HCT116 (cell line): ENCODE measurements at regions not wholly inside any gene's neighbourhood (a gene's known extent, or its start where the extent isn't known, plus 50 kb on each side); places are given as distances from the start of the nearest gene placed in this dataset.

Experiments
- ATAC-seq: fragments of 200-7000 bp; cut with Tn5 transposase; 2 replicates; pipeline ENCODE4 v1.9.1; 2020; ENCODE audit warnings: mild to moderate bottlenecking, moderate library complexity
- BruUV-seq: library from RNA; stranded (reverse); fragments of 400-500 nt; replicated peaks from 2 replicates; lab custom pipeline; 2021; lab: Mats Ljungman, UMichigan
- CTCF ChIA-PET: fragments of 300-600 bp; sonication (Branson Sonifier 250); formaldehyde crosslinking; loops from one replicate; lab custom pipeline; 2021; ENCODE audit warnings: antibody characterized with exemption; lab: Charles Lee
- POLR2A ChIA-PET: fragments of 300-600, 350-600 bp; sonication (Branson Sonifier 250); formaldehyde crosslinking; loops from one replicate; lab custom pipeline; 2021; ENCODE audit warnings: antibody characterized with exemption; lab: Charles Lee
- RAD21 ChIA-PET, 2 experiments: fragments of 300-600 bp; sonication (Branson Sonifier 250); formaldehyde crosslinking; loops; one replicate each; lab custom pipeline; 2023; ENCODE audit warnings: low total read pairs in 2 of 2; ENCODE audit not compliant: uncharacterized antibody in 2 of 2, unreplicated experiment in 2 of 2, low non-redundant PET in 1 of 2; lab: Charles Lee
- DNase-seq: peaks from one replicate; pipeline ENCODE4 v3.0.0-alpha.2; 2010; ENCODE audit warnings: low read depth, low spot score
- H2AFZ ChIP-seq: fragments of 200-600 bp; shearing (Covaris generic), sonication (generic); 2 replicates; pipeline ENCODE4 v1.6.1; 2017; ENCODE audit warnings: low read depth, mixed run types, mixed read lengths, antibody characterized with exemption, low read length; ENCODE audit not compliant: poor library complexity, severe bottlenecking
- H3K27ac ChIP-seq: 2 replicates; pipeline ENCODE4 v1.5.1; 2012; ENCODE audit warnings: low read depth, low read length
- H3K27me3 ChIP-seq: fragments of 200-600 bp; sonication (generic); 2 replicates; pipeline ENCODE4 v1.6.1; 2016; ENCODE audit warnings: mixed run types, low read length, mixed read lengths; ENCODE audit not compliant: insufficient read depth
- H3K36me3 ChIP-seq, 2 experiments: fragments of 200-500 bp in 1 of 2; fragments of 200-600 bp in 1 of 2; sonication (Bioruptor generic) in 1 of 2; sonication (generic) in 1 of 2; 2 replicates each; pipeline versions ENCODE4 v1.5.1 to v1.6.1; 2014 to 2016; ENCODE audit warnings: low read length in 2 of 2, inconsistent platforms in 1 of 2, mixed read lengths in 1 of 2, mixed run types in 1 of 2; ENCODE audit not compliant: insufficient read depth in 2 of 2, control insufficient read depth in 1 of 2
- H3K4me1 ChIP-seq, 2 experiments: fragments of 200-600 bp in 1 of 2; sonication (generic) in 1 of 2; 2 replicates each; pipeline versions ENCODE4 v1.5.1 to v1.6.1; 2012 to 2017; ENCODE audit warnings: low read length in 2 of 2, inconsistent platforms in 1 of 2, mild to moderate bottlenecking in 1 of 2, mixed read lengths in 1 of 2, mixed run types in 1 of 2, moderate library complexity in 1 of 2; ENCODE audit not compliant: insufficient read depth in 2 of 2, control insufficient read depth in 1 of 2
- H3K4me2 ChIP-seq: fragments of 200-600 bp; sonication (generic); 2 replicates; pipeline ENCODE4 v1.6.1; 2017; ENCODE audit warnings: mixed run types, low read length, mixed read lengths
- H3K4me3 ChIP-seq, 2 experiments: fragments of 200-600 bp in 1 of 2; sonication (generic) in 1 of 2; replicated peaks in 1 of 2; 2 replicates each; pipeline ENCODE4 v1.5.1; 2011 to 2016; ENCODE audit warnings: low read length in 2 of 2, control low read depth in 1 of 2, low read depth in 1 of 2, mild to moderate bottlenecking in 1 of 2, mixed read lengths in 1 of 2, mixed run types in 1 of 2
- H3K79me2 ChIP-seq: fragments of 200-600 bp; sonication (generic); 2 replicates; pipeline ENCODE4 v1.6.1; 2017; ENCODE audit warnings: mild to moderate bottlenecking, mixed run types, low read length, moderate library complexity, mixed read lengths; ENCODE audit not compliant: insufficient read depth
- H3K9ac ChIP-seq: fragments of 200-600 bp; sonication (generic); 2 replicates; pipeline ENCODE4 v1.6.1; 2016; ENCODE audit warnings: low read length, mixed read lengths
- H3K9me2 ChIP-seq: fragments of 200-600 bp; sonication (generic), shearing (Covaris generic); 2 replicates; pipeline ENCODE4 v1.6.1; 2017; ENCODE audit warnings: mixed run types, mild to moderate bottlenecking, moderate library complexity; ENCODE audit not compliant: insufficient read depth
- H3K9me3 ChIP-seq, 2 experiments: fragments of 200-500 bp in 1 of 2; fragments of 200-600 bp in 1 of 2; sonication (Bioruptor generic) in 1 of 2; sonication (generic) in 1 of 2; 2 replicates each; pipeline ENCODE4 v1.6.1; 2014 to 2017; ENCODE audit warnings: low read length in 2 of 2, mixed read lengths in 2 of 2, inconsistent platforms in 1 of 2, low read depth in 1 of 2, mild to moderate bottlenecking in 1 of 2, mixed run types in 1 of 2, moderate library complexity in 1 of 2; ENCODE audit not compliant: control insufficient read depth in 1 of 2, insufficient read depth in 1 of 2
- H4K20me1 ChIP-seq: fragments of 200-600 bp; sonication (generic), shearing (Covaris generic); 2 replicates; pipeline ENCODE4 v1.6.1; 2017; ENCODE audit warnings: mixed run types, mild to moderate bottlenecking, moderate library complexity; ENCODE audit not compliant: insufficient read depth
- ATF3 ChIP-seq: IDR thresholded peaks from 2 replicates; pipeline ENCODE4 v1.6.1; 2012
- CBX3 ChIP-seq: IDR thresholded peaks from 2 replicates; pipeline ENCODE4 v1.6.1; 2012; ENCODE audit warnings: low read depth
- CEBPB ChIP-seq: IDR thresholded peaks from 2 replicates; pipeline ENCODE4 v1.6.1; 2012; ENCODE audit warnings: low read depth
- CTCF ChIP-seq, 3 experiments: fragments of 200-600 bp in 1 of 3; sonication (generic) in 1 of 3; IDR thresholded peaks in 2 of 3; conservative IDR thresholded peaks in 1 of 3; 2 replicates each; pipeline ENCODE4 v1.5.1; 2012 to 2017; ENCODE audit warnings: low read depth in 2 of 3, low read length in 2 of 3, antibody characterized with exemption in 1 of 3, borderline replicate concordance in 1 of 3, control low read depth in 1 of 3, mild to moderate bottlenecking in 1 of 3, mixed read lengths in 1 of 3, mixed run types in 1 of 3, moderate library complexity in 1 of 3; ENCODE audit not compliant: insufficient read depth in 1 of 3
- EGR1 ChIP-seq: IDR thresholded peaks from 2 replicates; pipeline ENCODE4 v1.6.1; 2012; ENCODE audit warnings: low read depth
- ELF1 ChIP-seq: IDR thresholded peaks from 2 replicates; pipeline ENCODE4 v1.6.1; 2012; ENCODE audit warnings: low read depth, borderline replicate concordance
- EZH2 ChIP-seq: fragments of 200-600 bp; sonication (generic); IDR thresholded peaks from 2 replicates; pipeline ENCODE4 v1.6.1; 2017; ENCODE audit warnings: antibody characterized with exemption, mixed run types
- EZH2phosphoT487 ChIP-seq: fragments of 200-600 bp; IDR thresholded peaks from 2 replicates; pipeline ENCODE4 v1.6.1; 2018; ENCODE audit warnings: antibody characterized with exemption, borderline replicate concordance
- FOSL1 ChIP-seq: IDR thresholded peaks from 2 replicates; pipeline ENCODE4 v1.6.1; 2012; ENCODE audit warnings: low read depth
- JUND ChIP-seq: IDR thresholded peaks from 2 replicates; pipeline ENCODE4 v1.6.1; 2012
- POLR2A ChIP-seq: IDR thresholded peaks from 2 replicates; pipeline ENCODE4 v1.7.0; 2011; ENCODE audit warnings: borderline replicate concordance; ENCODE audit not compliant: insufficient read depth, insufficient read length; ENCODE audit errors: extremely low read depth
- POLR2AphosphoS5 ChIP-seq: IDR thresholded peaks from 2 replicates; pipeline ENCODE4 v1.6.1; 2011; ENCODE audit warnings: mild to moderate bottlenecking, low read depth, low read length, moderate library complexity
- SIN3A ChIP-seq: IDR thresholded peaks from 2 replicates; pipeline ENCODE4 v1.6.1; 2012; ENCODE audit warnings: low read depth
- SP1 ChIP-seq: IDR thresholded peaks from 2 replicates; pipeline ENCODE4 v1.6.1; 2012; ENCODE audit warnings: low read depth
- SRF ChIP-seq: IDR thresholded peaks from 2 replicates; pipeline ENCODE4 v1.6.1; 2012; ENCODE audit warnings: low read depth
- TCF7L2 ChIP-seq: IDR thresholded peaks from 2 replicates; pipeline ENCODE4 v1.7.0; 2011; ENCODE audit warnings: borderline replicate concordance, inconsistent platforms; ENCODE audit not compliant: insufficient read depth, insufficient read length; ENCODE audit errors: extremely low read depth
- YY1 ChIP-seq: IDR thresholded peaks from 2 replicates; pipeline ENCODE4 v1.6.1; 2011; ENCODE audit warnings: low read length, low read depth, moderate library complexity, mild to moderate bottlenecking; ENCODE audit not compliant: insufficient replicate concordance; ENCODE audit errors: extremely low read depth
- ZBTB33 ChIP-seq: IDR thresholded peaks from 2 replicates; pipeline ENCODE4 v1.6.1; 2011; ENCODE audit warnings: mild to moderate bottlenecking, low read length, moderate library complexity; ENCODE audit not compliant: insufficient replicate concordance; ENCODE audit errors: extremely low read depth
- ZFX ChIP-seq: fragments of 450-650 bp; IDR thresholded peaks from 2 replicates; pipeline ENCODE4 v1.6.1; 2017
- ZNF274 ChIP-seq: fragments of 200-500 bp; sonication (Bioruptor generic); IDR thresholded peaks from 2 replicates; pipeline ENCODE4 v1.6.1; 2014; ENCODE audit warnings: mild to moderate bottlenecking, low read depth, low read length, inconsistent platforms
- intact Hi-C: fragments of 100-400 bp; cut with micrococcal nuclease; formaldehyde crosslinking; loops from 2 replicates; pipeline ENCODE4 v1.10.0; 2022
- TF ChIP-seq, protein P1 (sequence below): IDR thresholded peaks from 2 replicates; pipeline ENCODE4 v1.6.1; 2012

DNA sequence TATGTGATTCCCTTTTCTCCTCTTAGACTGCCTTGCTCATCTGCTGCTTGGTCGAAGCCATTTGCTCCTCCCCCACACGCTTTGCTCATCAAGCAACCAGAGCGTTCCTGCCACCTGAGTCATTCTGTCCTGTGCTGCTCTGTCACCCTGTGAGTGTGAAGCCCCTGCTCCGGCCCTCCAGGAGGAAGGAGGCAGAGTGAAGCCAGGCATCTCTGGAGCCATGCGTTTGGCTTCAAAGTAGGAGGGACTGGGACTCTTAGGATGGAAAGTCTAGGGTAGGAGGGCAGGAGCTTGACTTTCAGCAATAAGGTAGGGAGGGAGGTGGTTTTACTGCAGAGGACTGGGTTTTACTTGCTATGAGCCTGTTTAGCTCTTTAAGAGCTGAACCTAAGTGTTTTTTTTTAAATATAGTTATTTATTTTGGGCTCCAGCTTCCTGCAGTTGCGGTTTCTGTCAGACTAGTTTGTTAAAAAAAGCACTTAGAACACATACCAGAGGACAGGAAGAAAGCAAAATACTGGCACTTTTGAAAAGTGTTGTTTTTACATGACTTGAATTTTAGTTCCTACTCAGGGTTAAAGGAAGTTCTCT, 63.6 kb downstream of the SPINK2 start:
- H2AFZ ChIP-seq, result peak overlapping the region; percentile 62
- POLR2A ChIA-PET, result no interaction called here
- peak overlapping the region in 1 of 2 experiments; percentile 33; a peak in 2 of 4 replicates for H3K4me3 ChIP-seq
- CTCF ChIA-PET, result no interaction called here
- no peaks in the 10 kb centered on the region for H3K36me3 ChIP-seq
- peak overlapping the region; percentile 85 for H3K4me2 ChIP-seq
- DNase-seq, result peak; percentile 70
- no peaks in the 10 kb centered on the region for H3K9me2 ChIP-seq
- no peaks in the 10 kb centered on the region for H3K27me3 ChIP-seq
- no peaks in the 10 kb centered on the region for H3K9me3 ChIP-seq
- ATAC-seq, result peak; percentile 95
- intact Hi-C loops, result no loop called here
- BruUV-seq, result no TSS peak
- RAD21 ChIA-PET, result no interaction called here
- TF ChIP-seq CBX3 (peak; percentile 57; the same call in 1 of the 2 replicates), ZBTB33 (no peak), YY1 (peak; percentile 35), CEBPB (no peak), ATF3 (no peak), JUND (peak; percentile 78), EZH2phosphoT487 (no peak), EGR1 (no peak), ZNF274 (no peak), POLR2A (no peak), CTCF (IDR thresholded peaks at IDR 0.05 in 2 of 3, conservative IDR thresholded peaks at IDR 0.05 in 1 of 3; ENCODE audit: borderline replicate concordance in 1 of 3, insufficient read depth in 1 of 3, low read depth in 2 of 3, low read length in 2 of 3) (no peak), ZFX (no peak), POLR2AphosphoS5 (peak; percentile 35; the same call in 1 of the 2 replicates), TCF7L2 (no peak), EZH2 (no peak), SRF (no peak), SP1 (peak; percentile 58), ELF1 (no peak), FOSL1 (peak; percentile 76), SIN3A (no peak)
- TF ChIP-seq, protein P1, sequence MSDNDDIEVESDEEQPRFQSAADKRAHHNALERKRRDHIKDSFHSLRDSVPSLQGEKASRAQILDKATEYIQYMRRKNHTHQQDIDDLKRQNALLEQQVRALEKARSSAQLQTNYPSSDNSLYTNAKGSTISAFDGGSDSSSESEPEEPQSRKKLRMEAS, result peak; percentile 80
- H3K79me2 ChIP-seq, result no peaks in the 10 kb centered on the region
- H3K27ac ChIP-seq, result peak overlapping the region; percentile 41; the same call in 1 of the 2 replicates
- H3K9ac ChIP-seq, result peak overlapping the region; percentile 35
- peaks cover 19 to 22% of the 10 kb centered on the region in 2 experiments for H3K4me1 ChIP-seq
- no peaks in the 10 kb centered on the region for H4K20me1 ChIP-seq
